ENCODE measurements at regions not wholly inside any gene's neighbourhood (a gene's known extent, or its start where the extent isn't known, plus 50 kb on each side); places are given as distances from the start of the nearest gene placed in this dataset.
A peak's percentile ranks its signal among the peaks of the same experiment; 100 is the strongest.
"Not testable (repeated sequence)": the region's sequence is repeated elsewhere in the genome, so short reads cannot be mapped to it uniquely, and the experiment has no call there.

DNA sequence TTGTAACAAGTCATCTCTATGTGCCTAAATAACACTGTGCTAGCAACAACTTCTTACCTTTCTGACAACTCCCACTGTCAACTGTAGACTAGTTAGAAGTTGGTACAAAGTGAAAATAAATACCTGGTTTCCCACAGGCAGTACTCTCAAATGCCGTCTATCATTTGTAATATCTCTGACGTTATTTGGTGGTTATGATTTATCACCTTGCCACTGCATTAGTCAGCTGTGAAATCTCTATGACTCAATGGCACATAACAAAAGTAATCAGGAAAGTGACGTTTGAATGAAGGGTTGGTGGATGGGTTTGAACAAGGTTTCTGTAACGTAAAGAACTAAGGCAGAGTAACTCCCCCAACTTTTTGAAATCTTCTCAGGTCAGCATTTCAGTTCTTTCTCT lies 592.3 kb downstream of the MAT2B start:
- no peaks in the 10 kb centered on the region for H3K36me3 Mint-ChIP-seq (ENCODE audit: low read depth)
- no peaks in the 10 kb centered on the region for H3K9me3 Mint-ChIP-seq
- H3K4me1 Mint-ChIP-seq (ENCODE audit: low read depth), result no peaks in the 10 kb centered on the region
- H3K27ac Mint-ChIP-seq, result no peak overlapping the region
- no peak overlapping the region for H3K4me3 Mint-ChIP-seq
- no peaks in the 10 kb centered on the region for H3K27me3 Mint-ChIP-seq (ENCODE audit: low read depth)
- no peak for DNase-seq (ENCODE audit: low spot score)

DNA sequence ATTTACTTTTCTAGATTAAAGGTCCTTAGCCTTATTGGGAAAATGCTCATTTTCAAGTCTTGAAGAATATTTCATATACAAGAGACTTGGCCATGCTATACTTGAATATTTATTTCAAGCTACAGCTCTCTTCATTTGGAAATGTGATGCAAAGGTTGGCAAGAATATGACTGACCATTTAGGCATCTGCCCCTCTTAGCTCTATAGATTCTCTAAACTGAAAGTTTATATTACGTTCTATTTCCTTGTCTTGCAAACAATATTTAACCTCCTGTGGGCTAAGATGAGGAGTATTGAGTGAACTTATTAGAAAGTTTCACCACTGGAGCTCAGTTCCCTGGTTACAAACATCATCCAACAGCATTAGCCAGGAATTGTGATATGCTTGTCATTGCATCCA lies 593.1 kb downstream of the MAT2B start:
- Mint-ChIP-seq H3K27ac (no peak overlapping the region), H3K27me3 (ENCODE audit: low read depth) (no peaks in the 10 kb centered on the region), H3K9me3 (no peaks in the 10 kb centered on the region), H3K4me3 (no peak overlapping the region), H3K4me1 (ENCODE audit: low read depth) (no peaks in the 10 kb centered on the region), H3K36me3 (ENCODE audit: low read depth) (no peaks in the 10 kb centered on the region)
- no peak for DNase-seq (ENCODE audit: low spot score)

DNA sequence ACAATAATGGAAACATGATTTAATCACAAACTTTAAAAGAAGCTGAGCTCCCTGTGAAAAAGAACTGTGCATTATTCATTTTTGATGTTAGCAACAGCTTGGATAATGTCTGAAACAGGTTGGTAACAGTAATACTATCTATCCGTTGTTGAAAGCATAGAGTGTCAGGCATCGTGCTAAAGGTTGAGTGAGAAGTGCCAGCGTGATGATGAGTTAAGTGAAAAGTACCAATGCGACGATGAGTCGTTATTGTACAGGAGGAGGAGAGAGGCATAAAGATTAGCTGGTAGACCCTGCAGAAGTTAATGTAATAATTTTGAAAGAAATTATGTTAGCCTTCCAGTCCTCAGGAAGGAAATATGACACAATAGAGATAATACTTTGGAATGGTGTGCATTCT lies 593.6 kb downstream of the MAT2B start:
- Mint-ChIP-seq H3K36me3 (ENCODE audit: low read depth) (no peaks in the 10 kb centered on the region), H3K9me3 (no peaks in the 10 kb centered on the region), H3K4me3 (no peak overlapping the region), H3K27ac (no peak overlapping the region), H3K4me1 (ENCODE audit: low read depth) (no peaks in the 10 kb centered on the region), H3K27me3 (ENCODE audit: low read depth) (no peaks in the 10 kb centered on the region)
- no peak for DNase-seq (ENCODE audit: low spot score)

DNA sequence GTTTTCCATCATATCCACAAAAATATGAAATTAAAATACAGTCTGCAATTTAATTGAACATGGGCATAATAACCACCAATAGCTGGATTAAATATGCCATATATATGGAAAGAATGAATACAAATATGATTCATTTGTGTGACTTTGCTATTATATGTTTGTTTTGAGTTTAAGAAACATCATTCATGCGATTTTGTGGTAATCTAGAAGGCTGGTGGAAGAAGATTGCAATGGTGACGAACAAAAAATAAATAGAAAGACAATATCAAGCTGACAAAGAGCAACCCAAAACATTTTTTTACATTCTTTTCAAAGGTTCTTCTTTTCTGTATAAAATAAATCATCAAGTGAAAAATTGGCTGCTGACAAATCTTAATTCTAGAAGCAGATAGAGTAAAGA lies 610.0 kb downstream of the MAT2B start:
- no peak overlapping the region for H3K27ac Mint-ChIP-seq
- H3K9me3 Mint-ChIP-seq, result peaks cover 5% of the 10 kb centered on the region
- no peak for DNase-seq (ENCODE audit: low spot score)
- no peaks in the 10 kb centered on the region for H3K4me1 Mint-ChIP-seq (ENCODE audit: low read depth)
- H3K4me3 Mint-ChIP-seq, result no peak overlapping the region
- H3K27me3 Mint-ChIP-seq (ENCODE audit: low read depth), result no peaks in the 10 kb centered on the region
- H3K36me3 Mint-ChIP-seq (ENCODE audit: low read depth), result no peaks in the 10 kb centered on the region

DNA sequence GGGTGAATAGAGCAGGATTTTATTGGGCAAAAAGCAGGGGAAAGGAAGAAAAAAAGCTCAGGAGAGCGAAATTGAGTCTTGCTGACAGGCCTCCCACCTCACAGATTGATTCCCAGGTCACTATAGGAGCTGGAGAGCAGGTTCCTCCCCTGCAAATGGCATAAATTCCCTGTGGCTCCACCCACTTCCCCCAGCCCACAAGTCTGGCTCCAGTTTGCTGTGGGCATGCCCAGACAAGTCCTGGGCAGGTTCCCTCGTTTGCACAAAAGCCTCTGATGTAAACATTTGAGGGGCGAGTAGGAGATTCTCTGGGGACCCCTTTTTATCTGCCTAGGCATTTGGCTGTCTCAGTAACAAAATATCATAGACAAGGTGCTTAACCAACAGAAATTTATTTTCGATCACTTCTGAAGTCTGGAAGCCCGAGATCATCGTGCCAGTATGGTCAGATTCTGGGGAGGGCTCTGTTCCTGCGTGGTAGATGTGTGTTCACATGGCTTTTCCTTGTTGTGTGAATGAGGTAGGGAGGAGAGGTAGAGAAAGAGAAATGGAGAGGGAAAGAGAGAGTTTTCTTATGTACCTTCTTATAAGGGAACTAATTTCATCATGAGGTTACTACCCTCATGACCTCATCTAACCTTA lies 614.5 kb downstream of the MAT2B start:
- peak overlapping the region; percentile 74 for H3K27ac Mint-ChIP-seq
- H3K4me1 Mint-ChIP-seq (ENCODE audit: low read depth), result no peaks in the 10 kb centered on the region
- H3K9me3 Mint-ChIP-seq, result peaks cover 19% of the 10 kb centered on the region
- H3K4me3 Mint-ChIP-seq, result no peak overlapping the region
- no peaks in the 10 kb centered on the region for H3K27me3 Mint-ChIP-seq (ENCODE audit: low read depth)
- H3K36me3 Mint-ChIP-seq (ENCODE audit: low read depth), result no peaks in the 10 kb centered on the region
- no peak for DNase-seq (ENCODE audit: low spot score)

DNA sequence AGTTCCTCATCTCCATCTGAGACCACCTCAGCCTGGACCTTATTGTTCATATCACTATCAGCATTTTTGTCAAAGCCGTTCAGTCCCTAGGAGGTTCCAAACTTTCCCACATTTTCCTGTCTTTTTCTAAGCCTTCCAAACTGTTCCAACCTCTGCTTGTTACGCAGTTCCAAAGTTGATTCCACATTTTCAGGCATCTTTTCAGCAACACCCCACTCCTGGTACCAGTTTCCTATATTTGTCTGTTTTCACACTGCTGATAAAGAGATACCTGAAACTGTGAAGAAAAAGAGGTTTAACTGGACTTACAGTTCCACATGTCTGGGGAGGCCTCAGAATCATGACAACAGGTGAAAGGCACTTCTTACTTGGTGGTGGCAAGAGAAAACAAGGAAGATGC lies 622.1 kb downstream of the MAT2B start:
- no peak overlapping the region for H3K4me3 Mint-ChIP-seq
- no peak for DNase-seq (ENCODE audit: low spot score)
- H3K9me3 Mint-ChIP-seq, result peaks cover 37% of the 10 kb centered on the region
- H3K27ac Mint-ChIP-seq, result no peak overlapping the region
- no peaks in the 10 kb centered on the region for H3K36me3 Mint-ChIP-seq (ENCODE audit: low read depth)
- no peaks in the 10 kb centered on the region for H3K4me1 Mint-ChIP-seq (ENCODE audit: low read depth)
- H3K27me3 Mint-ChIP-seq (ENCODE audit: low read depth), result no peaks in the 10 kb centered on the region

DNA sequence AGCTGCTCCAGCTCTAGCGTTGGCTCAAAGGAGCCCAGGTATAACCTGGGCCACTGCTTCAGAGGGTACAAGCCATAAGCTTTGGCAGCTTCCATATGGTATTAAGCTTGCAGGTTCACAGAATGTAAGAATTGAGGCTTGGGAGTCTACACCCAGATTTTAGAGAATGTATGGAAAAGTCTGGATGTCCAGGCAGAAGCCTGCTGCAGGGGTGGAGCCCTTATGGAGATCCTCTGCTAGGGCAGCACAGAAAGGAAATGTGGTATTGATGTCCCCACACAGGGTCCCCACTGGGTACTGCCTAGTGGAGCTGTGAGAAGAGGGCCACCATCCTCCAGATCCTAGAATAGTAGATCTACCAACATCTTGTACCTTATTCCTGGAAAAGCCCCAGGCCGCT lies 626.9 kb downstream of the MAT2B start:
- Mint-ChIP-seq H3K9me3 (peaks cover 36% of the 10 kb centered on the region), H3K4me1 (ENCODE audit: low read depth) (no peaks in the 10 kb centered on the region), H3K27ac (no peak overlapping the region), H3K27me3 (ENCODE audit: low read depth) (no peaks in the 10 kb centered on the region), H3K4me3 (no peak overlapping the region), H3K36me3 (ENCODE audit: low read depth) (no peaks in the 10 kb centered on the region)
- no peak for DNase-seq (ENCODE audit: low spot score)

DNA sequence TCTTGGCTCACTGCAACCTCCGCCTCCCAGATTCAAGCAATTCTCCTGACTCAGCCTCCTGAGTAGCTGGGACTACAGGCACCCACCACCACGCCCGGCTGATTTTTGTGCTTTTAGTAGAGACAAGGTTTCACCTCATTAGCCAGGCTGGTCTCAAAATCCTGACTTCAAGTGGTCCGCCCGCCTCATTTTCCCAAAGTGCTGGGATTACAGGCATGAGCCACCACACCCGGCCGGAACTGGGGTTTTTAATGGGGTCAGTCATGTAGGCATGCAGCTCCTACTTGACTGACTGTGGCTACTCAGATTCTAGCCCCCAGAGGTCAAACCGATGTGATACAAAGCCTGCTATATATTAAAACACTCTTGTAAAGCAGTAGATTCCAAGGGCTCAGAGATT lies 631.7 kb downstream of the MAT2B start:
- Mint-ChIP-seq H3K9me3 (peaks cover 5% of the 10 kb centered on the region), H3K36me3 (ENCODE audit: low read depth) (no peaks in the 10 kb centered on the region)

DNA sequence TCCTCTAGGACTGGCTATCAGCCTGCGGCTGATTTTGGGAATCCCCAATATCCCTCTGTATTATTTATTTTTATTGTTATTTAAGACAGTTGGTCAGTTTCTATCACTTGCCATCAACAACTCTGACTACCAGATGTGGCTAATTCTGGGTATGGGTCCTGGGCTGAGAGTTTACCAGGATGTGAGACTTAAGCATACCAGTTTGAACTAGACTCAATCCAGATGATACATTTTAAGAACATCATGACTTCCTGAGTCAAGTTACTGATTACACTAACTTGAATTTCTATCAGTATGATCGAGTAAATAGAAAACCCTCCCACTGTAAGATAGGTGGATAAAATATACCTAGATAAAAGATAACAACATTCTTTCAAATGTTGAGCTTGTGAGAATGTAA lies 634.0 kb downstream of the MAT2B start:
- H3K9me3 Mint-ChIP-seq, result peaks cover 5% of the 10 kb centered on the region
- no peak overlapping the region for H3K27ac Mint-ChIP-seq
- H3K4me1 Mint-ChIP-seq (ENCODE audit: low read depth), result no peaks in the 10 kb centered on the region
- no peak for DNase-seq (ENCODE audit: low spot score)
- no peaks in the 10 kb centered on the region for H3K36me3 Mint-ChIP-seq (ENCODE audit: low read depth)
- H3K27me3 Mint-ChIP-seq (ENCODE audit: low read depth), result no peaks in the 10 kb centered on the region
- no peak overlapping the region for H3K4me3 Mint-ChIP-seq

More for the DNA sequence above, 631.7 kb downstream of the MAT2B start:
- H3K27ac Mint-ChIP-seq, result no peak overlapping the region
- no peaks in the 10 kb centered on the region for H3K27me3 Mint-ChIP-seq (ENCODE audit: low read depth)
- H3K4me3 Mint-ChIP-seq, result no peak overlapping the region
- no peak for DNase-seq (ENCODE audit: low spot score)
- no peaks in the 10 kb centered on the region for H3K4me1 Mint-ChIP-seq (ENCODE audit: low read depth)

DNA sequence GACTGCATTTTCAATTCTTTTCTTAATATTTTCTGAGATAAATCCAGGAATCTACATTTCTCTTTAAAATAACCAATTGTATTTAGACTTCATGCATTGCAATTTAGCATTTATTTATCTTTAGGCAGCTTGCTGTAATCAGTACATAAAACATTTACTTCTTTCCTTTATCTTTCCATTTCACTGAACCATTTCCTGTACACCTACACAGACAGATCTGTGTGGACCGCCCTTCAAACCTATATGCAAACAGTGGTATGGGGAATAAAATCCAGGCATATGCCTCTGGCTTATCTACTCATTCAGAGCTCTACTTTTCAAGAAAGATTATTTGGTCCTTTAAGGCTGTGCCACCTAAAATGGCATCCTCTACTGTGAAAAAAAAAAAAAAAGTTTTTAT lies 640.0 kb downstream of the MAT2B start:
- Mint-ChIP-seq H3K4me1 (ENCODE audit: low read depth) (no peaks in the 10 kb centered on the region), H3K27me3 (ENCODE audit: low read depth) (no peaks in the 10 kb centered on the region), H3K9me3 (no peaks in the 10 kb centered on the region), H3K4me3 (no peak overlapping the region), H3K27ac (no peak overlapping the region), H3K36me3 (ENCODE audit: low read depth) (no peaks in the 10 kb centered on the region)
- no peak for DNase-seq (ENCODE audit: low spot score)

DNA sequence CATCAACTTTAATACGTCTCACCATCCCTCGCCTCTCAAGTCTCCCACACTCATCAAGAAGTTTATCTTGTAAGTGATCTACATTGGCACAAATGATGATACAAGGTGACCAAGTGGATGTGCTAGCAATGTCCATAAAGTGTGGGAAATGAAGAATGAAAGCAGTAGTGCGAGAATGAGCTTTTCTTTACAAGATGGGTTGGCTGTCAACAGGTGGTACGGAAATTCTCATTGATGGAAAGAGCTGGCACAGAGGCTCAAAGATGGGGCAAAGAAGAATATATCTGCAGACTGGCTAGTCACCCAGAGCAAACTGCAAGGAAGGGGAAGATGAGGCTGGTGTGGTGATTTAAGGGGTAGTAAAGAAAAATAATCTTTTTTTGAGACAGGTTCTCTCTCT lies 640.8 kb downstream of the MAT2B start:
- no peak for DNase-seq (ENCODE audit: low spot score)
- no peaks in the 10 kb centered on the region for H3K4me1 Mint-ChIP-seq (ENCODE audit: low read depth)

DNA sequence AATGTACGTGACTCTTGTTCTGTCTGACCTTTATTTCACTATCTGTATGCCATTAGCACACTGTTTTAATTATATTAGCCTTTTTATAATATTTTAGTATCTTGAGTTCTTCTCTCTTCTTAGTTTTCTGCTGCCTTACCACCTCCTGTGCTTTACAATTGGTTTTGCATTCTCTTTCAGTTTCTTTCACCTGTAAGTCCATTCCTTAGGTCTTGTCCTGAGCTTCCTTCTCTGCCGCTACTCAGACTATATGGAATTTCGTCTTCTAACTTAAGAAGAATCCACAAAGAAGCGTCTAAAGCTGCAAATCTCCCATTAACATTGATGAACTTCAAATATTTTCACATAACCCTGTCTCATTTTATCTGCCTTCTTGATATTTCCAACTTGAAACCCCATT lies 642.9 kb downstream of the MAT2B start:
- Mint-ChIP-seq H3K4me1 (ENCODE audit: low read depth) (no peaks in the 10 kb centered on the region), H3K36me3 (ENCODE audit: low read depth) (no peaks in the 10 kb centered on the region), H3K9me3 (peaks cover 7% of the 10 kb centered on the region), H3K4me3 (no peak overlapping the region), H3K27ac (no peak overlapping the region), H3K27me3 (ENCODE audit: low read depth) (no peaks in the 10 kb centered on the region)
- no peak for DNase-seq (ENCODE audit: low spot score)

More for the DNA sequence above, 640.8 kb downstream of the MAT2B start:
- Mint-ChIP-seq H3K27ac (no peak overlapping the region), H3K9me3 (no peaks in the 10 kb centered on the region), H3K36me3 (ENCODE audit: low read depth) (no peaks in the 10 kb centered on the region), H3K4me3 (no peak overlapping the region), H3K27me3 (ENCODE audit: low read depth) (no peaks in the 10 kb centered on the region)

DNA sequence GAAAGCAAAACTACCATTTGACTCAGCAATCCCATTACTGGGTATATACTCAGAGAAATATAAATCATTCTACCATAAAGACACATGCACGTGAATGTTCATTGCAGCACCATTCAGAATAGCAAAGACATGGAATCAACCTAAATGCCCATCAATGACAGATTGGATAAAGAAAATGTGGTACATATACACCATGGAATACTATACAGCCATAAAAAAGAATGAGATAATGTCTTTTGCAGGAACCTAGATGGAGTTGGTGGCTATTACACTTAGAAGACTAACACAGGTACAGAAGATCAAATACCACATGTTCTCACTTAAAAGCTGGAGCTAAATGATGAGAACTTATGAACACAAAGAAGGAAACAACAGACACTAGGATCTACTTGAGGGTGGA lies 647.1 kb downstream of the MAT2B start:
- not testable (repeated sequence) for H3K27me3 Mint-ChIP-seq (ENCODE audit: low read depth); H3K27ac Mint-ChIP-seq; H3K4me1 Mint-ChIP-seq (ENCODE audit: low read depth); H3K9me3 Mint-ChIP-seq; H3K36me3 Mint-ChIP-seq (ENCODE audit: low read depth); H3K4me3 Mint-ChIP-seq; DNase-seq (ENCODE audit: low spot score)

DNA sequence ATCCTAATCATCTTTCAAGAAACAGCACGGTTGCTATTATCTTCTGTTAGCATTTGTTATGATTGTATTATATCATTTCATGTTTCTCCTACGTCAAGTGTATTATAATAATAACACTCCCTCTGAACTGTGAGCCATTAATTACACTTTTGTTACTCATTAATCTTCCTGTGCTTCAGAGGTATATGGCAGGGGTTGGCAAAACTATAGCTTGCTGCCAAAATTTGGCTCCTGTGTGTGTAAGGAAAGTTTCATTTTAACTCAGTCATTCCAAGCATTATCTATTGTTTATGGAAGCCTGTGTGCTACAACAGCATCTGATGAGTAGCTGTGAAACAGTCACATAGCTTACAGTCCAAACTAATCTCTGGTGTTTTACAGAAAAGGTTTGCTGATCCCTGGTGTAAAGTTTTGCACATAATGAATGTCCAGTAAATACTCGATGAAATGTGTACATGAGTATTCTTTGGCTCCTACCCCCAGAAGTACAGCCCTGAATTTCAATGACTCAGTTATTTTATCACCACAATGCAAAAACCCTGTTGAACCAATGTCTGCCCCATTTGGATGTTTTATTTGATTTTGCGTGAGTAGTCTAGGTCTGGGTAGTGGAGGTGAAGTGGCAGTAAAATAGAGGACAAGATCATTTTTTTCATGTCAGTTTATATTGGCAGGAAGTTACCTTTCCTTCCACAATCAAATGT lies 648.2 kb downstream of the MAT2B start:
- H3K36me3 Mint-ChIP-seq (ENCODE audit: low read depth), result no peaks in the 10 kb centered on the region
- no peak overlapping the region for H3K4me3 Mint-ChIP-seq
- no peaks in the 10 kb centered on the region for H3K4me1 Mint-ChIP-seq (ENCODE audit: low read depth)
- H3K27me3 Mint-ChIP-seq (ENCODE audit: low read depth), result no peaks in the 10 kb centered on the region
- peaks cover 7% of the 10 kb centered on the region for H3K9me3 Mint-ChIP-seq
- H3K27ac Mint-ChIP-seq, result no peak overlapping the region
- DNase-seq (ENCODE audit: low spot score), result no peak

DNA sequence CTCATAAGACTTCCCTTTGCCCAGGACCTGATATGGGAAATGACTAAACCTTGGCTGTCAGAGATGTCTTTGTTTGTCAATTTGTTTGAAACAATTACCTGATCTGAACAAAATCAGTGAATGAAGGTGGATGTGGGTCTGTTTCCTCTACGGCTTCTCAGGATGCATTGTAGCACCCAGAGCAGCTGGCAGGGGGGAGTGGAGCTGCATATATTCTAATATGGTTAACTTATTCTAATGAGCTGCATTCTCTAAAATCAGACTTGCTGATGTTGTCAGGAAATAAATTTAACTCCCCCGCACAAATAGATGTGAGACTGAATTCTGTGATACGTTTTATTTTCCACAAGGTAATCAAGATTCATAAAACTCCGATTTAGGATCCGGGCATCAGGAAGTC lies 665.4 kb downstream of the MAT2B start:
- no peaks in the 10 kb centered on the region for H3K4me1 Mint-ChIP-seq (ENCODE audit: low read depth)
- H3K4me3 Mint-ChIP-seq, result no peak overlapping the region
- DNase-seq (ENCODE audit: low spot score), result no peak
- no peaks in the 10 kb centered on the region for H3K27me3 Mint-ChIP-seq (ENCODE audit: low read depth)
- H3K36me3 Mint-ChIP-seq (ENCODE audit: low read depth), result no peaks in the 10 kb centered on the region
- H3K9me3 Mint-ChIP-seq, result no peaks in the 10 kb centered on the region
- H3K27ac Mint-ChIP-seq, result no peak overlapping the region
